ENCODE measurements at regions not wholly inside any gene's neighbourhood (a gene's known extent, or its start where the extent isn't known, plus 50 kb on each side); places are given as distances from the start of the nearest gene placed in this dataset.
"Not testable (repeated sequence)": the region's sequence is repeated elsewhere in the genome, so short reads cannot be mapped to it uniquely, and the experiment has no call there.

DNA sequence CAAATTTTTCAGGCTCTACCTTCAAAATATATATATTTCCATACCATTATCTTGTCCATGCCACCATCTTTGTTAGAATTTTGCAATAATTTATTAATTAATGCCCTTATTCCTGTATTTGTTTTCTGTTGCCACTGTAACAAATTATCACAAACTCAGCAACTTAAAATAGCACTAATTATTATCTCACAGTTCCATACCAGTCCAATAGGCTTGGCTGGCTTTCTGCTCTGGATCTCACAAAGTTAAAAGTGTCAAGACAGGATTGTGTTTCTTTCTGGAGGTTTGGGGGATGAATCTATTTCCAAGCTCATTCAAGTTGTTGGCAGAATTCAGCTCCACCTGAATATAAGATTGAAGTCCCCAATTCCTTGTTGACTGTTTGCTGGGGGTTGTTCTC, 58.6 kb upstream of the SLC38A4 start:
- no peak for DNase-seq

DNA sequence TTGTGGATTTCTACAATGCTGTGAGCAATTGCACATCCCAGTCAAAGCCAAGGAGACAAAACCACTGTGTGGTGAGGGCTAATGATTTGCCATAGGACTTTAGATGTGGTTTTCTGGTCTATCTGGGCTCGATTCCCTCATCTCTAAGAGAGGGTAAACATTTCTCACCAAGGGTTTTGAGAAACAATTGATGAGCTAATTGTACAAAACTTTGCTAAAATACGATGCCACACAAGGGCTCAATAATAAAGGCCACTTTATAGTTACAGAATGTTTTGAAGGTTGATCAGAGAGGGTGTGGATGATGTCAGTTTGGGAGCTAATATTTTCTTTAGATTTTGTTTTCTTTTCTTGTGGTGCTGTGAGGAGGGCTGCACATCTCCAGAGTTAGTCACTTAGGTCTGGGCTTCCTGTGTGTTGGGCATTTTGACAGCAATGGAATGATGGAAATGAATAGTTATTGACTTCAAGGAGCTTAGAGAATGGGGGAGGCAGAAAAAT, 60.8 kb upstream of the SLC38A4 start:
- DNase-seq, result no peak

DNA sequence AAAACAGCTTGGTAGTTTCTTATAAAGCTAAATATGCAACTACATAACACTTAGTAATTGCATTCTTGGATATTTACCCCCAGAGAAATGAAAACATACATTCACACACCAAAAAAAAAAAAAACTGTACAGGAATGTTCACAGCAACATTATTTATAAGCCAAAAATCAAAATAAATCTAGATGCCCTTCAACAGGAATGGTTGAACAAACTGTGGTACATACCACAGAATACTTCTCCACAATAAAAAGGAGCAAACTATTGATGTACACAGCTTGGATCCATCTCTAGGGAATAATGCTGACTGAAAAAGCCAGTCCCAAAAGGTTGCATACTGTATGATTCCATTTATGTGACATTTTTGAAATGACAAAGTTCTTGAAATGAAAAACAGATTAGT, 62.1 kb upstream of the SLC38A4 start:
- no peak for DNase-seq

- DNase-seq, result no peak
Measured at GRCh38 chr12:46888568-46888967, 62.8 kb upstream of the SLC38A4 start.

- DNase-seq, result no peak
Measured at GRCh38 chr12:46891306-46891705, 65.5 kb upstream of the SLC38A4 start.

DNA sequence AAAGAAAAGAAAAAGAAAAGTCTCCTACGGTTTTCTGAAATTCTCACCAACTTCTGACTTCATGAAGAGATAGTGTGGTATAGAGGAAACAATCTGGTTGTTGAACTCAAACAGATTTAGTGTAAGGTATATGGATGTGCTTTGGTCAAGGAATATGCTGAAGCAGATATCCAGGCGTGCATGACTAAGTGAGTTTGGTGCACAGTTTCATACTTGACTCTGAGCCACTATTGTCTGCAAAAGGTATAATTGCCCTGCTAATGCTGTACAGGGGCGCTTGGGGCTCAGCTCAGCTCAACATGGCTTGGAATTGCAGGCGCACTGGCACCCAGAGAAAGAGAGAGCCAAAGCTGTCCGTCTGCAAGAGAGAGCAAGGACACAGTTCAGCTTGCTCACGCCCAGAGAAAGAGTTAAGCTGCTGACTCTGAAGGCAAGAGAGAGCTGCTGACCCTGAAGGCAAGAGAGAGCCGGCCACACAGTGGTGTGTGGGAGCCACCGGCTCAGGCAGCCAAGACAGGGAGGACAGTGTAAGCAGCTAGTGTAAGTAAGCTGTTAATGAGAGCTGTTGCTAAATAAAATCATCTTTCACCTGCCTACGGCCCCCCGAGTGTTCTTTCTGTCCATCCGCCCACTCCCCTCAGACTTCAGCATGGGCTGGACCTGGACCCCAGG, 66.4 kb upstream of the SLC38A4 start:
- no peak for DNase-seq

- DNase-seq, result no peak
Measured at GRCh38 chr12:46892887-46893286, 67.1 kb upstream of the SLC38A4 start.

DNA sequence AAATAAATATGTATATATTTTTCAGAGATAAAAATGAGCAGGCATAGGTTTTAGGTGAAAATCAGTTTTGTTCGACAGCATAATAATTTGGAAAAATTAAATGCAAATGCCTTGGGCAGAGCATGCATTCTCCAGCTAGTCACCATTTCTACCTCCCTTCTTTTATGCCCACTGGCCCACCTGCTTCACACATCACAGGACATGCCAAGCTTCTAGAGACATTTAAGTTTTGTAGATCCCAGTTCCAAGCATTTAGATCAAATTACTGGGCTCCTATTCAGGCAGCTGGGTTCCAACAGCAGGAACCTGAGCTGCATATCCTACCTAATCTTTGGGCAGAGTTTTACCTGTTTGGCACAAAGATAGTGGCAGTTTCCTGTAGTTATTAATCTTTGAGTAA, 67.6 kb upstream of the SLC38A4 start:
- no peak for DNase-seq

DNA sequence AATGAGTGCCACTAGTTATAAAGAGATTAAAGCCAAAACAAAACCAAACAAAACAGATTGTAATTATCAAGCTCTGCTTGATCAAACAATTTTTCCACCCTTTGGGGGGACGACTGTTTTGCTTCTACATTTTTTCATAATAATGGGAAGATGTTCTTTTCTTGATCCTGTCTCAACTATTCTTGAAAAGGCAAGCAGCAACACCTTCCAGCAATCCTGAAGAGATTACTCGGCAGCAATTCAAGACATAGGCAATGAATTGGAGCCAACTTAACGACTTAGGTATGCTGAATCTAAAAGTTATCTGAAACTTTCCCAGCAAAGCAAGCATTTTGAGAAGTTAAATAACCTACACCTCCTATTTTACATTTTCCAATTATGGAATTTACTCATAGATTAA, 69.9 kb upstream of the SLC38A4 start:
- DNase-seq, result no peak

GRCh38 chr12:46896680-46897079, 70.9 kb upstream of the SLC38A4 start:
- no peak for DNase-seq

DNA sequence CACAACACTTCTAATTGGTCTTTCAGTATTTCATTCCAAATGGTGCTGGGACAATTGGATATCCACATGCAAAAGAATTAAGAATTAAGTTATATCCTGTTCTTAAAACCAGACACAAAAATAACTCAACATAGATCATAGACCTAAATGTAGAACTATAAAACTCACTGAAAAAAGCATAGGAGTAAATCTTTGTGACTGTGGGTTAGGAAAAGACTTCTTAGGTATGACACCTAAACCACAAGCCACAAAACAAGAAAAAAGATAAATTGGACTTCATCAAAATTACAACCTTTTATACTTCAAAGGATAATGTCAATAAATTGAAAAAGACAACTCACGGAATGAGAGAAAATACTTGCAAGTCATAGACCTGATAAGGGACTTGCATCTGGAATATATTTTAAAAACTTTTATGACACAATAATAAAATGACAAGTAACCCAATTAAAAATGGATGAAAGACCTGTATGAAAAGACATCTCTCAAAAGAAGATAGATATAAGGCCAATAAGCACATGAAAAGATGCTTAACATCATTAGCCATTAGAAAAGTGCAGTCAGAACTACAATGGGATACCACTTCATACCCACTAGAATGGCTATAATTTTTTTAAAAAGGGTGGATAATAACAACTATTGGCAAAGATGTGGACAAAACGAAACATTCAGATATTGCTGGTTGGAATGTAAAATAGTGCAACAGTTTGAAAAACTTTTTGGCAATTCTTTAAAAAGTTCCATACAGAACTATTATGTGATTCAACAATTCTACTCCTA, 72.5 kb upstream of the SLC38A4 start:
- DNase-seq, result no peak

GRCh38 chr12:46898989-46899388, 73.2 kb upstream of the SLC38A4 start:
- DNase-seq, result no peak

DNA sequence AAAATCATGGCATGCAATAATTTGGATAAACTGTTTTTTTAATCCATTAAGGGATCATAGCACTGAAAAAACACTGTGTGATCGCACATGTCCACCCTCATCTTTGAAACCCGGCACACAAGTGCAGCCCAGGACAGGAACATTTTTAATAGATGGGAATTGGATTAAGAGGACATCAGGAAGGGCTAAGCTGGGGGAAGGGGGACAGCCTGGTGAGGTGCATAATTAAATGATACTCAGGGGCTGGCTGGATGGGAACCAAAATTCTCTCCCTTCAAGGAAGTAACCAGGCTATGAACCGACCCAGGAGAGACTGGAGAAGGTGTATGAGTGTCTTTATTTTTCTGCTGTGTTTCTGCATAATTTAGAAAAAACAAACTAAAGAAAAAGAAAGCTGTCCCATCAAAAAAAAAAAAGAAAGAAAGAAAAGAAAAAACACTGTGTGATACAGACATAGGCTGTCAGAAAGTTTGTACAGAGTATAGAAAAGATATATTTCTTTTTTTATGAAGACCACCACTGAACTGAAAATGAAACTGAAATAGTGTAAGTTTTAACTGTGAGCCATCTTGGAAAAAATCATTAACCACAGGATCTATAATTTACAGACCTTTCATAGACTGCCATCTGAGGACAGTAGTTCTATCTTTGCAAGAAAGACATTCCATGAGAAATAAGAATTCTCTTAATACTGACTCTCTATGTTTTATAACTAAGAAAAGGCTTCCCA, 75.1 kb upstream of the SLC38A4 start:
- DNase-seq, result no peak

- no peak for DNase-seq
Measured at GRCh38 chr12:46901464-46902205, 75.8 kb upstream of the SLC38A4 start.

DNA sequence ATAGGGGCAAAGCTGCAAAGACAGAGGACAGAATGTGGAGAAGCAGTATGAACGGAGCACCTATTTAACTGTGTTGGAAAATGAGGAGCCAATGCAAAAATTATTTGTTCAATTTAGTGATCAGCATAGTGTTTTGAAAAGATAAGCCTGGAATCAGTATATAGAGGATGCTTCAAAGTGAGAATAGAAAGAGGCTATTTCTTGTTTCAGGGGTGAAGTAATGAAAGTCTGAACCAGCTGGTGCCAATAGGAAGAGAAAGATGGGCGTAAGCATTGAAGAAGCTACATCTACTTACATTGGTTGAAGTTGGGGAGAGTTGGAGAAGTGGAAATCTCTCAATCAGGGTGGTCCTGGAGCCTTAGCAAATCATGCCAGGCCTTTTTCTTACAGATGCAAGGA, 77.3 kb upstream of the SLC38A4 start:
- no peak for DNase-seq

DNA sequence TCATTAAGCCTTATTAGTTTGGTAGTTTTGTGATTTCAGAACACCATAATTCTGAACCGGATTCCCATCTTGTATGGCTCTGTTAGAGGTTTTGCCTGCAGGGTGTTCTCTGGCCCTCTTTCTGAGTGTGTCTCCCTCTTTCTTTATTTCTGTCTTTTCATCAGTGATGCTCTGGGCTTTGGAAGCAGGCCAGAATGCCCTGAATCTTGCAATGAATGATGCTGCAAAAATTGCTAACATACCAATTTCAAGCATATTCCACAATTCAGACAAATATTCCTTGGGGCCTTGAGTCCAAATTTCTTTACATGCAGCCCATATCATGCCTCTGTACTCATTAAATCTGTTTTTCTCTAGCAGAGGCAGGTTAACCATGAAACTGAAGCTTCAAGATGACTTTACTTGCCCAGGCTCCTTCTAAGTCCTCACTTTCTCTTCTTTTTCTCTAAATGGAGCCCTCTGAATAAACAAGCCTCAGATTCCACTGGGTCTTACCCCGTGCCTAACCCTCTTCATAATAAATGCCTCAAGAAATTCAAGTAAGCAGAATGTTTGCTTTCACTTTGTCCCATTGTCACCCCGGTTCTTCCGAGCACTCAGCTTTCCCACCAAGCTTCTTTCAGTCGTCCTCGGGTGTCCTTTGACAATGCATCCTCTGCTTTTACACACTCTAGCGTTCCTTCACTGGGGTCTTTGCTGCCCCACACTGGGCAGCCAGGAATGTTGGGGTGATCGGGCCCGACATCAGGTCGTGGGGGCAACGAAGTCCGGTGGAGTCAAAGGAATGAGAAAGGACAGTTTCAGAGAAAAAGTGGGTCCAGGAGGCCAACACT, 78.8 kb upstream of the SLC38A4 start:
- no peak for DNase-seq

DNA sequence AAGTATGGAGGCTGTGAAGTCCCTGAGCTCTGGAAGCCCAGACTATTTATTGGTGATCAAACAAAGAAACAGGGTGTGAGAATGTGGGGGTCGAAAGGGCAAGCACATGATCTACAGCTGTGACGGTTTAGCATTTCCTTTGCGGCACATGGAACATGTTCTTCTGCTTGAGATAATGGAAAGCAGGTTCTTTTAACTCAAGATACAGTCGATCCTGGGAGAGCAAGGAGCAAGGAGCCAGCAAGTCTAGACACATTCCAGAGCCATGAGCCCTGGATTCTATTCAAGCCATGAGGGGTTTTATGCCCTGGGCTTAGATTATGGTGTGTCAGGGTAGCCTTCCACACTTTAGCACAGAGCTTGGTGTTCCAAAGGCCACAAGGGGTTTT, 79.4 kb upstream of the SLC38A4 start:
- not testable (repeated sequence) for DNase-seq

DNA sequence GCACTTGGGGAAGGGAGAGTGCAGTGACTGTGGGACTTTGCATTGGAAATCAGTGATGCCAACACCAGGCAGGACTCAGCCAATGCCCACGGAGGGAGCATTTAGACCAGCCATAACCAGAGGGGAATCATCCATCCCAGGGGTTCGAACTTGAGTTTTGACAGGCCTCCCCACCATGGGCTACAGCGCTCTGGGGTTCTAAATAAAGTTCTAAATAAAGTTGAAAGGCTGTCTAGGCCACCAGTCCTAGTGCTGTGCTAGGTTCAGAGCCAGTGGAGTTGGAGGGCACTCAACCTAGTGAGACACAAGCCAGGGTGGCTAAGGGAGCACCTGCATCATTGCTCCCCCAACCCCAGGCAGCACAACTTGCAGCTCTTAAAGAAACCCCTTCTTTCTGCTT, 82.0 kb upstream of the SLC38A4 start:
- no peak for DNase-seq

GRCh38 chr12:46908236-46908935, 82.6 kb upstream of the SLC38A4 start:
- no peak for DNase-seq

DNA sequence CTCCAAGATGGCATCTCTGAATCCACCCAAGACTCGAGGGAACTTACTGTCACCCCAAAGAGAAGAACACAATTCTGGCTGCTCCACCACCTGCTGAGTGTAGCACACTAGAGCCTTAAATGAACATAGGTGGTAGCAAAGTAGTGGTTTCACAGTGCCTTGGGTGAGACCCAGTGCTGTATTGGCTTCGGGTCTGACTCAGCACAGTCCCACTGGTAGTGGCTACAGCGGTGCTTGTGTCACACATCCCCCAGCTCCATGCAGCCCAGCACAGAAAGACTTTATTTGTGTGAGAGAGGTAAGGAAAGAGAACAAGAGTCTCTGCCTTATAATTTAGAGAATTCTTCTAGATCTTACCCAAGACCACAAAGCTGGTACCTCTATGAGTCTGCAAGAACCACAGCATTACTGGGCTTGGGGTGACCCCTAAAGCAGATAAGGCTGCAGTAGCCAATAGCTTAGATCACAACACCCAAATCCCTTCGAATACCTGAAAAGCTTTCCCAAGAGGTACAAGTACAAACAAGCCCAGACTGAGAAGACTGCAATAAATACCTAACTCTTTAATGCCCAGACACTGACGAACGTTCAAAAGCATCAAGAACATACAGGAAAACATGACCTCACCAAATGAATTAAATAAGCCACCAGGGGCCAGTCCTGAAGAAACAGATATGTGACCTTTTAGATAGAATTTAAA, 83.3 kb upstream of the SLC38A4 start:
- no peak for DNase-seq

GRCh38 chr12:46910830-46911229, 85.0 kb upstream of the SLC38A4 start:
- DNase-seq, result no peak

Measured in CD4-positive, alpha-beta T cell treated with Interleukin-17A for 4 hours (primary cell).